ENCODE measurements at regions not wholly inside any gene's neighbourhood (a gene's known extent, or its start where the extent isn't known, plus 50 kb on each side); places are given as distances from the start of the nearest gene placed in this dataset.

DNA sequence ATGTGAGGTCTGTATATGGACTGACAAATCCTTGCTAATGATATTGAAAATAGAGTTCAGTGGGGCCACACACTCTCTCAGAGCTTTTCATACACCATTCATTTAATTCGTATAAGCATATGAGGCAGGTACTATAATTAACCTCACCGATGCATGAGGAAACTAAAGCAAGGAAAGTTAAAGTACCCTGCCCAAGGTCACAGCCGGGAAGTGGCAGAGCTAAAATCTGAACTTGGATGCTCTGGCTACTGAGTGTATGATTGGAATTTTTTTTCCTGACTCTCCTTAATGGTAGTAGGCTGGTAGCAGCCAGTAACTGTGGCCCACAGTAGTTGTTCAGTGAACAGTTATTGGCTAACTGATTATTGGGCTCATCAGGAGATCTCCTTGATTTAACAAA lies 135.3 kb downstream of the NUDT12 start:
- Histone ChIP-seq H2BK15ac (ENCODE audit: low read depth, poor library complexity, severe bottlenecking) (no peak overlapping the region), H2BK120ac (ENCODE audit: low read depth, low read length) (no peak overlapping the region), H4K91ac (ENCODE audit: low read length) (no peak overlapping the region), H3K23ac (ENCODE audit: low read length in 2 of 2) (no peak overlapping the region), H3K9me3 (ENCODE audit: control insufficient read depth, low read length) (no peaks in the 10 kb centered on the region), H3K4me1 (ENCODE audit: control insufficient read depth, insufficient read depth, low read depth, low read length) (peaks cover 2% of the 10 kb centered on the region), H3K79me1 (replicated peaks; ENCODE audit: low read length, poor library complexity, severe bottlenecking) (no peaks in the 10 kb centered on the region), H3K18ac (ENCODE audit: low read depth in 1 of 2, low read length in 2 of 2) (no peak overlapping the region), H4K8ac (ENCODE audit: low read length) (no peak overlapping the region), H3K36me3 (ENCODE audit: control insufficient read depth in 1 of 2, insufficient read depth in 2 of 2, low read depth in 1 of 2, low read length in 2 of 2) (no peaks in the 10 kb centered on the region), H3K4me3 (ENCODE audit: insufficient read depth in 1 of 2, low read depth in 1 of 2, low read length in 2 of 2) (no peak overlapping the region), H3K27me3 (ENCODE audit: control insufficient read depth in 1 of 2, insufficient read depth in 1 of 2, low read length in 2 of 2) (no peaks in the 10 kb centered on the region), H2AFZ (ENCODE audit: low read depth, low read length) (no peak overlapping the region), H2BK12ac (ENCODE audit: low read length in 2 of 2) (no peak overlapping the region), H3K9ac (ENCODE audit: low read length) (no peak overlapping the region), H2AK5ac (ENCODE audit: low read length, severe bottlenecking) (no peak overlapping the region), H3K27ac (ENCODE audit: low read length, poor library complexity, severe bottlenecking) (no peak overlapping the region), H3K14ac (ENCODE audit: low read length in 2 of 2) (no peak overlapping the region), H3K4ac (ENCODE audit: low read depth in 1 of 2, low read length in 2 of 2) (no peak overlapping the region), H3K4me2 (ENCODE audit: low read length, poor library complexity, severe bottlenecking) (no peak overlapping the region), H2BK5ac (ENCODE audit: low read depth, low read length, poor library complexity, severe bottlenecking) (no peak overlapping the region)
- no peak for DNase-seq
- WGBS, result over 99% methylated on average over 3 of the region's 3 CpGs

DNA sequence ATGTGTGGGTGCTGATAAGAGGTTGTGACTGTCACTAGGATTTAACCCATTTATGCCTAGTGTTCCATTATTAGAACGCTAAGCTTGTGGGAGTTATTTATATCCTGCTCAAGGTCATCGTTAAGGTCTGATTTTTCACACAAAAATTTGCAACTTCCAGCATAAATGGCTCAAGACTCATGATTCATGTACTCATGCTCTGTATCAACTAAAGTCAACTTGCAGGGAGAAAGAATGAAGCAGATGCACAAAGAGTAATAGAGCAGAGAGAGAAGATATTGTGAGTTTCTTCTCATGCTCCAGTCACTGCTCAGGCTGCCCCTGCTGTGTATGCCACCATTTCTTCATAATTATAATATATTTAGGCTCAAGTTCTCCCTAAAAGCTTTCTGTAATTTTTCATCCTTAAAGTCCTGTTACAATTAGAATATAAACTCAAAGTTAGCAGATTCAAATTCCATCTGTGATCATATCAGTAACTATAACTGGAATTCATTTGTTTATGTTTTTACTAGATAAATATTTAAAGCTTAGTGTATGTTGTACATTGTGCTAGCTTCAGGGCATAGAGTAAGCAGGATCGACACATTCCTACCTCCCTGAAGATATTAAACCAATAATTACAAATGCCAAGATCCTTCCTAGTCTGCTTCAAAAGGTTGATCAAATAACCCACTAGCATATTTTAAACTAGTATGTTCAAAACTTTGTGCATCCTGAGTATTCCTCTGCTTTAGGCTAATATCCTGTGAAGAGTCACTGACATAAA lies 136.7 kb downstream of the NUDT12 start:
- Histone ChIP-seq H3K79me1 (replicated peaks; ENCODE audit: low read length, poor library complexity, severe bottlenecking) (no peaks in the 10 kb centered on the region), H2BK15ac (ENCODE audit: low read depth, poor library complexity, severe bottlenecking) (no peak overlapping the region), H3K4me1 (ENCODE audit: control insufficient read depth, insufficient read depth, low read depth, low read length) (no peaks in the 10 kb centered on the region), H3K27me3 (ENCODE audit: control insufficient read depth in 1 of 2, insufficient read depth in 1 of 2, low read length in 2 of 2) (no peaks in the 10 kb centered on the region), H3K4ac (ENCODE audit: low read depth in 1 of 2, low read length in 2 of 2) (no peak overlapping the region), H2AFZ (ENCODE audit: low read depth, low read length) (no peak overlapping the region), H3K9me3 (ENCODE audit: control insufficient read depth, low read length) (no peaks in the 10 kb centered on the region), H4K8ac (ENCODE audit: low read length) (no peak overlapping the region), H2BK120ac (ENCODE audit: low read depth, low read length) (no peak overlapping the region), H3K14ac (ENCODE audit: low read length in 2 of 2) (no peak overlapping the region), H4K91ac (ENCODE audit: low read length) (no peak overlapping the region), H2BK5ac (ENCODE audit: low read depth, low read length, poor library complexity, severe bottlenecking) (no peak overlapping the region), H3K27ac (ENCODE audit: low read length, poor library complexity, severe bottlenecking) (peak overlapping the region; percentile 62), H3K18ac (ENCODE audit: low read depth in 1 of 2, low read length in 2 of 2) (no peak overlapping the region), H3K36me3 (ENCODE audit: control insufficient read depth in 1 of 2, insufficient read depth in 2 of 2, low read depth in 1 of 2, low read length in 2 of 2) (no peaks in the 10 kb centered on the region), H3K4me3 (ENCODE audit: insufficient read depth in 1 of 2, low read depth in 1 of 2, low read length in 2 of 2) (no peak overlapping the region), H3K4me2 (ENCODE audit: low read length, poor library complexity, severe bottlenecking) (no peak overlapping the region), H3K9ac (ENCODE audit: low read length) (peak overlapping the region; percentile 2), H3K23ac (ENCODE audit: low read length in 2 of 2) (no peak overlapping the region), H2BK12ac (ENCODE audit: low read length in 2 of 2) (no peak overlapping the region), H2AK5ac (ENCODE audit: low read length, severe bottlenecking) (no peak overlapping the region)
- 86% methylated on average over 1 of the region's 3 CpGs for WGBS
- DNase-seq, result peak; percentile 77

DNA sequence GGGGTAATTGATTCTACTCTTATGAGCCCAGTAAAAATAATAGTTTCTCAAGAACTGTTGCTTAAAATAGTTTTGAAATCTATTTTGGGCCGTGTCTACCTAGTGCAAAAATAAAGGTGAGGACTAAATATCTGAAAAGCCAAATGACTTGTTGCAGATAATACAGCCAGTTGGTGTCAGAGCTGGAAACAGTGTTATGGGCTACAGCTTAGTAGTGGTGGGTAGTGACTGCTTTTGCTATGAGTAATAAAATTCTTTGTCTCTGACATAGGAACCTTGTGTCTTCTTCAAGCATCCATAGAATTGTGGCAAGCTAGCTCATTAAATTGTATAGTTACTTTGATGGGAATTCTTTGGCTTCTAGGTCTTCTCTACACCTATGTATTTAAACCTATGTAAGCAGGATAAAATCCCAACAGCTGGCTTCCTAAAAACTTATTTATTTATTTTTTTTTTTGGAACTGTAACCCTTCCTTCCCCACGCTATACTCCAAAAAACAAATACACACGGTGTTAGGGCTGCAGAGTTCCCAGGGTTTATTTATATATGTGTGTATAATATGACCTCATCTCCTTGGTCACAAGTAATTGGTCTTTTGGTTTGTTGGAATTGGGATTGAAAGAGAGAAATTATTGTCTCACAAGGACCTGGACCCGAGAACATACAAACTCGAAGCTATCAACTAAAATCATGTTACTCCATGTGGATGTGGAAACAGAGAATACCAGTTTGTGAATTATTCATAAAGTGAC lies 138.0 kb downstream of the NUDT12 start:
- no peak overlapping the region for H3K18ac ChIP-seq (ENCODE audit: low read depth in 1 of 2, low read length in 2 of 2)
- no peaks in the 10 kb centered on the region for H3K27me3 ChIP-seq (ENCODE audit: control insufficient read depth in 1 of 2, insufficient read depth in 1 of 2, low read length in 2 of 2)
- H2AFZ ChIP-seq (ENCODE audit: low read depth, low read length), result no peak overlapping the region
- H3K4ac ChIP-seq (ENCODE audit: low read depth in 1 of 2, low read length in 2 of 2), result no peak overlapping the region
- H4K91ac ChIP-seq (ENCODE audit: low read length), result no peak overlapping the region
- H2BK5ac ChIP-seq (ENCODE audit: low read depth, low read length, poor library complexity, severe bottlenecking), result peak overlapping the region; percentile 44
- WGBS, result 41% methylated on average over 1 of the region's 5 CpGs
- H2AK5ac ChIP-seq (ENCODE audit: low read length, severe bottlenecking), result no peak overlapping the region
- H3K4me1 ChIP-seq (ENCODE audit: control insufficient read depth, insufficient read depth, low read depth, low read length), result no peaks in the 10 kb centered on the region
- H3K9ac ChIP-seq (ENCODE audit: low read length), result peak overlapping the region; percentile 36
- no peak overlapping the region for H2BK120ac ChIP-seq (ENCODE audit: low read depth, low read length)
- H3K27ac ChIP-seq (ENCODE audit: low read length, poor library complexity, severe bottlenecking), result peak overlapping the region; percentile 77
- no peak overlapping the region for H3K4me3 ChIP-seq (ENCODE audit: insufficient read depth in 1 of 2, low read depth in 1 of 2, low read length in 2 of 2)
- H3K23ac ChIP-seq (ENCODE audit: low read length in 2 of 2), result no peak overlapping the region
- H4K8ac ChIP-seq (ENCODE audit: low read length), result no peak overlapping the region
- no peak overlapping the region for H2BK15ac ChIP-seq (ENCODE audit: low read depth, poor library complexity, severe bottlenecking)
- H2BK12ac ChIP-seq (ENCODE audit: low read length in 2 of 2), result no peak overlapping the region
- DNase-seq, result peak; percentile 78
- no peaks in the 10 kb centered on the region for H3K79me1 ChIP-seq (replicated peaks; ENCODE audit: low read length, poor library complexity, severe bottlenecking)
- no peak overlapping the region for H3K4me2 ChIP-seq (ENCODE audit: low read length, poor library complexity, severe bottlenecking)
- no peaks in the 10 kb centered on the region for H3K9me3 ChIP-seq (ENCODE audit: control insufficient read depth, low read length)
- no peak overlapping the region for H3K14ac ChIP-seq (ENCODE audit: low read length in 2 of 2)
- no peaks in the 10 kb centered on the region for H3K36me3 ChIP-seq (ENCODE audit: control insufficient read depth in 1 of 2, insufficient read depth in 2 of 2, low read depth in 1 of 2, low read length in 2 of 2)

DNA sequence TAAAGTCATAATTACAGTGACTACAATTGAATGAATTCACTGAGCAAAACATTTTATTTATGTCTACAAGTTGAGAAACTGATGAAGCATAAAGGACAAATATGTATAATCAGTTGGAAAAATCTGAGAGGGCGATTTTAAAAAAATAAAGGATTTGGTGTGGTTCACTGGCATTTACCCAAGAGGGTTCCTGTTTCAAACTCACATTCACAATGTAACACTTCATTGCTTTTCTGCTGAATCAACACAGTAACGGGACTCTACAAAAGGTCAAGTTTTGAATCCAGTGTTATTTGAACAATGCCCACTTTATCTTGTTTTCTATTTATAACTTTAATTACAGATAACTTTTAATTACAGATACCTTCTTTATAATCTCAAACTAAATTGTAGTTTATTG lies 138.6 kb downstream of the NUDT12 start:
- Histone ChIP-seq H4K8ac (ENCODE audit: low read length) (no peak overlapping the region), H2AFZ (ENCODE audit: low read depth, low read length) (no peak overlapping the region), H3K9ac (ENCODE audit: low read length) (peak overlapping the region; percentile 28), H2BK15ac (ENCODE audit: low read depth, poor library complexity, severe bottlenecking) (no peak overlapping the region), H3K4me3 (ENCODE audit: insufficient read depth in 1 of 2, low read depth in 1 of 2, low read length in 2 of 2) (no peak overlapping the region), H3K27ac (ENCODE audit: low read length, poor library complexity, severe bottlenecking) (no peak overlapping the region), H3K27me3 (ENCODE audit: control insufficient read depth in 1 of 2, insufficient read depth in 1 of 2, low read length in 2 of 2) (no peaks in the 10 kb centered on the region), H3K4ac (ENCODE audit: low read depth in 1 of 2, low read length in 2 of 2) (no peak overlapping the region), H3K36me3 (ENCODE audit: control insufficient read depth in 1 of 2, insufficient read depth in 2 of 2, low read depth in 1 of 2, low read length in 2 of 2) (no peaks in the 10 kb centered on the region), H3K23ac (ENCODE audit: low read length in 2 of 2) (no peak overlapping the region), H3K18ac (ENCODE audit: low read depth in 1 of 2, low read length in 2 of 2) (no peak overlapping the region), H3K4me1 (ENCODE audit: control insufficient read depth, insufficient read depth, low read depth, low read length) (no peaks in the 10 kb centered on the region), H2AK5ac (ENCODE audit: low read length, severe bottlenecking) (no peak overlapping the region), H3K14ac (ENCODE audit: low read length in 2 of 2) (no peak overlapping the region), H3K79me1 (replicated peaks; ENCODE audit: low read length, poor library complexity, severe bottlenecking) (no peaks in the 10 kb centered on the region), H2BK5ac (ENCODE audit: low read depth, low read length, poor library complexity, severe bottlenecking) (no peak overlapping the region), H2BK12ac (ENCODE audit: low read length in 2 of 2) (no peak overlapping the region), H4K91ac (ENCODE audit: low read length) (no peak overlapping the region), H2BK120ac (ENCODE audit: low read depth, low read length) (no peak overlapping the region), H3K4me2 (ENCODE audit: low read length, poor library complexity, severe bottlenecking) (no peak overlapping the region), H3K9me3 (ENCODE audit: control insufficient read depth, low read length) (no peaks in the 10 kb centered on the region)
- no peak for DNase-seq
- 80% methylated on average over 1 of the region's 2 CpGs for WGBS
